GM12878 (cell line): ENCODE measurements at regions not wholly inside any gene's neighbourhood (a gene's known extent, or its start where the extent isn't known, plus 50 kb on each side); places are given as distances from the start of the nearest gene placed in this dataset.
"Not testable (repeated sequence)": the region's sequence is repeated elsewhere in the genome, so short reads cannot be mapped to it uniquely, and the experiment has no call there.

ENCODE experiments used
- ATAC-seq: fragments of 200-7000 bp; cut with Tn5 transposase; 3 replicates; pipeline ENCODE4 v1.9.1; 2020; ENCODE audit warnings: mild to moderate bottlenecking, moderate library complexity
- BruUV-seq: library from RNA; stranded (reverse); fragments of 400-500 nt; replicated peaks from 2 replicates; lab custom pipeline; 2021; lab: Mats Ljungman, UMichigan
- CTCF ChIA-PET: fragments of 300-600 bp; sonication (Branson Sonifier 250); formaldehyde crosslinking; extraction: SDS; loops from one replicate; lab custom pipeline; 2021; ENCODE audit warnings: inconsistent platforms; lab: Yijun Ruan, JAX
- POLR2A ChIA-PET: fragments of 350-600 bp; formaldehyde crosslinking; extraction: SDS; loops from one replicate; lab custom pipeline; 2021; ENCODE audit warnings: inconsistent platforms; lab: Charles Lee
- RAD21 ChIA-PET: fragments of 300-600 bp; sonication (Branson Sonifier 250); formaldehyde crosslinking; loops from one replicate; lab custom pipeline; 2023; ENCODE audit warnings: antibody characterized with exemption; ENCODE audit not compliant: unreplicated experiment; lab: Charles Lee
- SMC1A ChIA-PET: fragments of 300-600 bp; sonication (Branson Sonifier 250); formaldehyde crosslinking; loops from one replicate; lab custom pipeline; 2023; ENCODE audit not compliant: unreplicated experiment, uncharacterized antibody; lab: Charles Lee
- DNase-seq: peaks from one replicate; pipeline ENCODE4 v3.0.0-alpha.2; 2011; ENCODE audit warnings: low read depth, low spot score
- FAIRE-seq: peaks from 3 replicates; lab custom pipeline; 2011; peaks lifted over from hg19 to GRCh38; lab: Jason Lieb, UNC
- H2AFZ ChIP-seq: 2 replicates; pipeline ENCODE4 v1.6.0; 2011; ENCODE audit warnings: low read depth, low read length, control low read depth; ENCODE audit not compliant: control insufficient read depth
- H3K27ac ChIP-seq: 2 replicates; pipeline ENCODE4 v1.5.1; 2011; ENCODE audit warnings: control low read depth; ENCODE audit not compliant: control insufficient read depth, insufficient read depth
- H3K27me3 ChIP-seq, 2 experiments: replicated peaks in 1 of 2; 2 replicates each; pipeline versions ENCODE4 v1.6.0 to v1.6.1; 2011; ENCODE audit warnings: low read length in 1 of 2; ENCODE audit not compliant: control insufficient read depth in 2 of 2, insufficient read depth in 2 of 2
- H3K36me3 ChIP-seq, 2 experiments: 2 replicates each; pipeline ENCODE4 v1.5.1; 2011; ENCODE audit warnings: low read length in 1 of 2; ENCODE audit not compliant: control insufficient read depth in 2 of 2, insufficient read depth in 2 of 2
- H3K4me1 ChIP-seq: 2 replicates; pipeline ENCODE4 v1.6.1; 2011; ENCODE audit warnings: mild to moderate bottlenecking, low read length, moderate library complexity, mixed read lengths; ENCODE audit not compliant: control insufficient read depth, insufficient read depth
- H3K4me2 ChIP-seq: 2 replicates; pipeline ENCODE4 v1.6.0; 2011; ENCODE audit warnings: control low read depth; ENCODE audit not compliant: control insufficient read depth, insufficient read depth
- H3K4me3 ChIP-seq: fragments of 200-600 bp; sonication (generic); 2 replicates; pipeline ENCODE4 v1.5.1; 2016
- H3K79me2 ChIP-seq: 2 replicates; pipeline ENCODE4 v1.6.0; 2011; ENCODE audit warnings: low read length; ENCODE audit not compliant: control insufficient read depth, insufficient read depth
- H3K9ac ChIP-seq: 2 replicates; pipeline ENCODE4 v1.8.0; 2011; ENCODE audit warnings: low read length, control low read depth, mixed read lengths; ENCODE audit not compliant: control insufficient read depth, insufficient read depth
- H3K9me3 ChIP-seq: replicated peaks from 3 replicates; pipeline ENCODE4 v1.5.1; 2011; ENCODE audit warnings: mild to moderate bottlenecking, low read length; ENCODE audit not compliant: control insufficient read depth, insufficient read depth
- H4K20me1 ChIP-seq: 2 replicates; pipeline ENCODE4 v1.6.0; 2011; ENCODE audit not compliant: control insufficient read depth, insufficient read depth
- ASH2L ChIP-seq: fragments of 300-600, 200-600 bp; sonication (generic); IDR thresholded peaks from 2 replicates; pipeline ENCODE4 v1.6.1; 2017; ENCODE audit warnings: low read depth, mild to moderate bottlenecking, borderline replicate concordance
- BCL11A ChIP-seq: IDR thresholded peaks from 2 replicates; pipeline ENCODE4 v1.6.1; 2011; ENCODE audit warnings: low read depth, low read length
- CHD2 ChIP-seq: IDR thresholded peaks from 2 replicates; pipeline ENCODE4 v1.6.1; 2011; ENCODE audit warnings: low read depth, low read length, improper control_type of control experiment, borderline replicate concordance
- E2F8 ChIP-seq: fragments of 450-650 bp; IDR thresholded peaks from 2 replicates; pipeline ENCODE4 v1.6.1; 2018; ENCODE audit warnings: mild to moderate bottlenecking, low read depth, moderate library complexity; ENCODE audit not compliant: partially characterized antibody
- HCFC1 ChIP-seq: fragments of 150-350 bp; IDR thresholded peaks from 2 replicates; pipeline ENCODE4 v1.6.1; 2014; ENCODE audit warnings: low read length
- IKZF2 ChIP-seq, 2 experiments: fragments of 450-650 bp; IDR thresholded peaks; 2 replicates each; pipeline ENCODE4 v1.6.1; 2017; ENCODE audit warnings: mild to moderate bottlenecking in 2 of 2, moderate library complexity in 2 of 2
- JUND ChIP-seq: IDR thresholded peaks from 2 replicates; pipeline ENCODE4 v1.6.1; 2012; ENCODE audit warnings: low read depth, mild to moderate bottlenecking, low read length, improper control_type of control experiment, moderate library complexity
- KAT2A ChIP-seq: conservative IDR thresholded peaks from 2 replicates; pipeline ENCODE4 v1.6.1; 2011; ENCODE audit warnings: low read depth, low read length; ENCODE audit not compliant: control insufficient read depth
- KDM1A ChIP-seq: fragments of 200-600 bp; sonication (generic); IDR thresholded peaks from 2 replicates; pipeline ENCODE4 v1.6.1; 2016; ENCODE audit warnings: borderline replicate concordance
- KLF5 ChIP-seq: fragments of 450-650 bp; IDR thresholded peaks from 2 replicates; pipeline ENCODE4 v1.6.1; 2014; ENCODE audit warnings: mild to moderate bottlenecking; ENCODE audit not compliant: partially characterized antibody
- RB1 ChIP-seq: fragments of 450-650 bp; formaldehyde crosslinking; IDR thresholded peaks from 2 replicates; pipeline ENCODE4 v1.6.1; 2017; ENCODE audit warnings: mild to moderate bottlenecking, borderline replicate concordance
- SP1 ChIP-seq: IDR thresholded peaks from one replicate; pipeline ENCODE4 v1.6.1; 2011; ENCODE audit warnings: low read depth, low read length
- SPI1 ChIP-seq: IDR thresholded peaks from 2 replicates; pipeline ENCODE4 v1.6.1; 2011; ENCODE audit warnings: low read depth, mild to moderate bottlenecking, low read length, moderate library complexity, borderline replicate concordance; ENCODE audit not compliant: insufficient read depth
- SUZ12 ChIP-seq: fragments of 200-600 bp; sonication (generic); IDR thresholded peaks from one replicate; pipeline ENCODE4 v1.6.1; 2018; ENCODE audit warnings: antibody characterized with exemption, mild to moderate bottlenecking; ENCODE audit not compliant: unreplicated experiment
- TAF1 ChIP-seq: IDR thresholded peaks from 2 replicates; pipeline ENCODE4 v1.6.1; 2011; ENCODE audit warnings: mild to moderate bottlenecking, low read depth, low read length, borderline replicate concordance
- TCF3 ChIP-seq: IDR thresholded peaks from 2 replicates; pipeline ENCODE4 v1.6.1; 2012; ENCODE audit warnings: low read depth, mild to moderate bottlenecking, low read length, borderline replicate concordance; ENCODE audit not compliant: insufficient read depth
- ZNF274 ChIP-seq: IDR thresholded peaks from one replicate; pipeline ENCODE4 v1.8.0; 2011; ENCODE audit not compliant: insufficient read length, insufficient read depth
- WGBS: methylation state at CpG from one replicate; pipeline ENCODE4 v1.1.6; 2016; ENCODE audit warnings: low lambda C conversion rate; ENCODE audit not compliant: insufficient replicate concordance, insufficient coverage; ENCODE audit errors: missing lambda C conversion rate; 5-methylcytosine and 5-hydroxymethylcytosine counted together
- in situ Hi-C: fragments of 300-500 bp; cut with MboI; formaldehyde crosslinking; loops from 9 replicates; pipeline ENCODE4 v1.14.3; 2018; ENCODE audit warnings: mixed read lengths
- intact Hi-C: fragments of 100-400 bp; cut with micrococcal nuclease; formaldehyde crosslinking; loops from one replicate; pipeline ENCODE4 v1.14.2; 2022; ENCODE audit not compliant: unreplicated experiment

DNA sequence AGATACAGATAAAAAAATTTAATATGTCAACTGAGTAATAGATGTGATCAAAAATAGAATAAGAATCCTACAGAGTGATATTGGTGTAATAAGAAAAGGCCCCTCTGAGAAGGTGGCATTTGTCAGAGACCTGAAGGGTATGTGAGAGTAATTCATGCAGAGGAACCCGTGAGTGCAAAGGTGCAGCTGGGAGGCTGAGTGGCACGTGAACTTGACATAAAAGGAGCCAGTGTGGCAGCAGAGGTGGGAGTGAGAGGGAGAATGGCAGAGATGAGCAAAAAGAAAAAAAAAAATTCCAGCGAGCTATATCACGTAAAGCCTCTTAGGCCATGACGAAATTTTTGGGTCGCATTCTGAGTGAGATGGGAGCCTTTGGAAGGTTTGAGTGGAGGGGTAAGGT lies 588.9 kb downstream of the KCTD12 start (continued):
- TF ChIP-seq KDM1A (no peak), BCL11A (no peak), SUZ12 (no peak)

- POLR2A ChIA-PET = no interaction called here
These were observed 589.5 kb downstream of the KCTD12 start for GRCh38 chr13:76296751-76297150.

DNA sequence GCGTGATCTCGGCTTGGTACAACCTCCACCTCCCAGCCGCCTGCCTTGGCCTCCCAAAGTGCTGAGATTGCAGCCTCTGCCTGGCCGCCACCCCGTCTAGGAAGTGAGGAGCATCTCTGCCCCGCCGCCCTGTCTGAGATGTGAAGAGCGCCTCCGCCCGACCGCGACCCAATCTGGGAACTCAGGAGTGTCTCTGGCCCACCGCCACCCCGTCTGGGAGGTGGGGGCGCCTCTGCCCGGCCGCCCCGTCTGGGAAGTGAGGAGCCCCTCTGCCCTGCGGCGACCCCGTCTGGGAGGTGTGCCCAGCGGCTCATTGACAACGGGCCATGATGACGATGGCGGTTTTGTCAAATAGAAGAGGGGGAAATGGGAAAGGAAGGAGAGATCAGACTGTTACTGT lies 591.2 kb downstream of the KCTD12 start:
- SMC1A ChIA-PET, in situ Hi-C loops, intact Hi-C loops, ATAC-seq, CTCF ChIA-PET, H3K27ac ChIP-seq, DNase-seq, H2AFZ ChIP-seq, H3K9me3 ChIP-seq, FAIRE-seq, H3K4me1 ChIP-seq, H3K79me2 ChIP-seq, H4K20me1 ChIP-seq, H3K27me3 ChIP-seq, POLR2A ChIA-PET, H3K4me2 ChIP-seq, H3K9ac ChIP-seq, H3K4me3 ChIP-seq, RAD21 ChIA-PET, H3K36me3 ChIP-seq, BruUV-seq: not testable (repeated sequence)
- WGBS = 62% methylated on average over 25 of the region's 25 CpGs

More at GRCh38 chr13:76296751-76297150, 589.5 kb downstream of the KCTD12 start:
- no peak overlapping the region for H3K27ac ChIP-seq
- H3K4me2 ChIP-seq = no peak overlapping the region
- in situ Hi-C loops = no loop called here
- intact Hi-C loops = no loop called here
- no peak overlapping the region for H3K9ac ChIP-seq
- ATAC-seq (no peak), FAIRE-seq (no peak), DNase-seq (no peak)
- CTCF ChIA-PET = no interaction called here
- SMC1A ChIA-PET = no interaction called here
- H3K36me3 ChIP-seq = no peaks in the 10 kb centered on the region
- RAD21 ChIA-PET = no interaction called here
- no peaks in the 10 kb centered on the region for H3K4me1 ChIP-seq
- no peaks in the 10 kb centered on the region for H4K20me1 ChIP-seq
- H3K4me3 ChIP-seq = no peak overlapping the region
- H3K79me2 ChIP-seq = no peaks in the 10 kb centered on the region
- TF ChIP-seq IKZF2 (IDR thresholded peaks at IDR 0.05) = no peak
- TF ChIP-seq ASH2L = no peak
- TF ChIP-seq SPI1 = no peak
- no peak for TF ChIP-seq KLF5
- no peak for TF ChIP-seq E2F8
- no peak for TF ChIP-seq SP1
- no peak for TF ChIP-seq CHD2
- TF ChIP-seq TAF1 = no peak
- no peak for TF ChIP-seq JUND
- no peak for TF ChIP-seq RB1
- no peak for TF ChIP-seq ZNF274
- TF ChIP-seq KAT2A = no peak
- no peak for TF ChIP-seq TCF3
- TF ChIP-seq HCFC1 = no peak
- BruUV-seq = no TSS peak
- H2AFZ ChIP-seq = no peak overlapping the region
- H3K27me3 ChIP-seq = no peaks in the 10 kb centered on the region
- H3K9me3 ChIP-seq = no peaks in the 10 kb centered on the region
- 33% methylated on average over 4 of the region's 4 CpGs for WGBS
